ENCODE measurements at regions not wholly inside any gene's neighbourhood (a gene's known extent, or its start where the extent isn't known, plus 50 kb on each side); places are given as distances from the start of the nearest gene placed in this dataset.

GRCh38 chr12:83642205-83642604 lies 955.5 kb downstream of the TMTC2 start:
- no peaks in the 10 kb centered on the region for H3K36me3 ChIP-seq (ENCODE audit: control insufficient read depth in 2 of 4, insufficient read depth in 4 of 4, low read length in 3 of 4)
- 91% methylated on average over 3 of the region's 3 CpGs; no CpG with 5 or more reads in 1 of the 2 experiments for WGBS, 2 experiments (ENCODE audit: extremely low coverage in 1 of 2, insufficient coverage in 1 of 2, insufficient read length in 1 of 2, insufficient replicate concordance in 2 of 2, low coverage in 1 of 2, low lambda C conversion rate in 2 of 2, missing lambda C conversion rate in 1 of 2)
- H3K4ac ChIP-seq (replicated peaks; ENCODE audit: insufficient read length, low read depth, low read length) = no peak overlapping the region
- H4K20me1 ChIP-seq (replicated peaks in 1 of 2; ENCODE audit: control insufficient read depth in 1 of 2, insufficient read depth in 2 of 2, low read length in 2 of 2) = no peaks in the 10 kb centered on the region
- H2BK12ac ChIP-seq (ENCODE audit: low read depth, low read length) = no peak overlapping the region
- no peak overlapping the region for H2AFZ ChIP-seq (ENCODE audit: low read length)
- no peak overlapping the region for H4K5ac ChIP-seq (ENCODE audit: insufficient read length, low read depth, low read length)
- no peak overlapping the region for H2AK5ac ChIP-seq (ENCODE audit: low read depth, low read length)
- H3K9me3 ChIP-seq (ENCODE audit: insufficient read depth in 2 of 2, low read depth in 1 of 2, low read length in 1 of 2) = no peaks in the 10 kb centered on the region
- DNase-seq (ENCODE audit: low read depth in 1 of 2, low spot score in 2 of 2) (no peak), FAIRE-seq (no peak)
- no peak overlapping the region for H3K14ac ChIP-seq (ENCODE audit: insufficient read length)
- H3K27me3 ChIP-seq (replicated peaks in 1 of 4; ENCODE audit: control insufficient read depth in 3 of 4, extremely low read depth in 1 of 4, insufficient read depth in 3 of 4, low read length in 3 of 4) = no peaks in the 10 kb centered on the region
- no peak overlapping the region for H3K18ac ChIP-seq (ENCODE audit: extremely low read depth, low read length)
- POLR2A ChIA-PET (ENCODE audit: partially characterized antibody) = no interaction called here
- no peak overlapping the region for H3K4me3 ChIP-seq (ENCODE audit: extremely low read depth in 1 of 4, insufficient read depth in 2 of 4, low read depth in 3 of 4, low read length in 4 of 4)
- no peak overlapping the region for H3K23ac ChIP-seq (ENCODE audit: insufficient read length)
- 0 out of 2 replicates have a peak overlapping the region, but pooled peaks have one; percentile 48 for H2BK5ac ChIP-seq (ENCODE audit: low read depth, low read length)
- no peak overlapping the region for H3K27ac ChIP-seq (ENCODE audit: low read depth, low read length)
- no peak overlapping the region for H2BK20ac ChIP-seq (ENCODE audit: low read length)
- H4K91ac ChIP-seq (replicated peaks; ENCODE audit: insufficient read length, low read length) = peak overlapping the region; percentile 65
- no peaks in the 10 kb centered on the region for H3K79me1 ChIP-seq (ENCODE audit: low read depth, low read length)
- no peak overlapping the region for H2BK15ac ChIP-seq (ENCODE audit: low read length)
- H3K4me2 ChIP-seq (ENCODE audit: insufficient read depth in 1 of 2, low read depth in 2 of 2, low read length in 2 of 2) = no peak overlapping the region
- H3K4me1 ChIP-seq (replicated peaks in 1 of 4; ENCODE audit: control insufficient read depth in 3 of 4, insufficient read depth in 4 of 4, low read length in 3 of 4) = peaks cover 0 to 4% (median 0%) of the 10 kb centered on the region in 4 experiments; a peak in 1 of 7 replicates
- CTCF ChIA-PET (ENCODE audit: partially characterized antibody) = interaction anchor here (0.5 kb wide), 1 partner anchor 1358 kb away, joined by 4 read pairs; no protein-coding TSS in a partner anchor
- H4K8ac ChIP-seq (ENCODE audit: extremely low read depth, insufficient read depth, low read length) = no peak overlapping the region
- H3K56ac ChIP-seq (replicated peaks; ENCODE audit: insufficient read length, low read depth, low read length) = no peak overlapping the region
- no peak overlapping the region for H2BK120ac ChIP-seq (replicated peaks; ENCODE audit: low read depth, low read length)
- peak overlapping the region in 1 of 4 experiments; percentile 28; a peak in 1 of 7 replicates for H3K9ac ChIP-seq (replicated peaks in 1 of 4; ENCODE audit: extremely low read depth in 1 of 4, low read depth in 3 of 4, low read length in 3 of 4)
- H3K23me2 ChIP-seq (ENCODE audit: low read depth, low read length) = no peaks in the 10 kb centered on the region
- no peaks in the 10 kb centered on the region for H3K79me2 ChIP-seq (ENCODE audit: control insufficient read depth in 1 of 2, insufficient read depth in 2 of 2, low read length in 2 of 2)
- no peak for TF ChIP-seq TEAD4 (IDR thresholded peaks at IDR 0.05; ENCODE audit: low read depth, low read length)
- TF ChIP-seq POU5F1 (IDR thresholded peaks at IDR 0.05; ENCODE audit: low read depth, low read length) = no peak
- TF ChIP-seq HDAC2 (IDR thresholded peaks at IDR 0.05; ENCODE audit: borderline replicate concordance in 1 of 2, low read depth in 2 of 2, low read length in 2 of 2) = no peak
- TF ChIP-seq, protein P1, sequence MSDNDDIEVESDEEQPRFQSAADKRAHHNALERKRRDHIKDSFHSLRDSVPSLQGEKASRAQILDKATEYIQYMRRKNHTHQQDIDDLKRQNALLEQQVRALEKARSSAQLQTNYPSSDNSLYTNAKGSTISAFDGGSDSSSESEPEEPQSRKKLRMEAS (IDR thresholded peaks at IDR 0.05) = no peak
- TF ChIP-seq ATF2 (IDR thresholded peaks at IDR 0.05; ENCODE audit: low read length) = no peak
- no peak for TF ChIP-seq ATF3 (IDR thresholded peaks at IDR 0.05; ENCODE audit: insufficient read depth, low read depth, low read length)
- TF ChIP-seq JUND (IDR thresholded peaks at IDR 0.05; ENCODE audit: low read length) = no peak
- TF ChIP-seq YY1 (IDR thresholded peaks at IDR 0.05; ENCODE audit: low read depth, low read length) = no peak
- no peak for TF ChIP-seq TAF7 (optimal IDR thresholded peaks at IDR 0.05; ENCODE audit: borderline replicate concordance, low read depth, low read length)
- no peak for TF ChIP-seq KDM1A (IDR thresholded peaks at IDR 0.05; ENCODE audit: borderline replicate concordance, low read length)
- TF ChIP-seq CBX5 (IDR thresholded peaks at IDR 0.05; ENCODE audit: low read depth, low read length) = no peak
- no peak for TF ChIP-seq SUZ12 (IDR thresholded peaks at IDR 0.05; ENCODE audit: low read length)

Measured in H1 (cell line).